HG03060 (cell line): ENCODE measurements at regions not wholly inside any gene's neighbourhood (a gene's known extent, or its start where the extent isn't known, plus 50 kb on each side); places are given as distances from the start of the nearest gene placed in this dataset.

Source experiments
- ATAC-seq: cut with Tn5 transposase; IDR thresholded peaks from one replicate; pipeline ENCODE4 v1.9.1; 2021; ENCODE audit warnings: low read depth, moderate number of reproducible peaks; ENCODE audit not compliant: unreplicated experiment

GRCh38 chr4:121534187-121534586 is 153.4 kb upstream of the QRFPR start:
- no peak for ATAC-seq

GRCh38 chr4:121526509-121526908 is 145.7 kb upstream of the QRFPR start:
- no peak for ATAC-seq

GRCh38 chr4:121519236-121519838 is 138.5 kb upstream of the QRFPR start:
- no peak for ATAC-seq

- ATAC-seq, result no peak
These were observed 136.4 kb upstream of the QRFPR start for GRCh38 chr4:121517241-121517640.

DNA sequence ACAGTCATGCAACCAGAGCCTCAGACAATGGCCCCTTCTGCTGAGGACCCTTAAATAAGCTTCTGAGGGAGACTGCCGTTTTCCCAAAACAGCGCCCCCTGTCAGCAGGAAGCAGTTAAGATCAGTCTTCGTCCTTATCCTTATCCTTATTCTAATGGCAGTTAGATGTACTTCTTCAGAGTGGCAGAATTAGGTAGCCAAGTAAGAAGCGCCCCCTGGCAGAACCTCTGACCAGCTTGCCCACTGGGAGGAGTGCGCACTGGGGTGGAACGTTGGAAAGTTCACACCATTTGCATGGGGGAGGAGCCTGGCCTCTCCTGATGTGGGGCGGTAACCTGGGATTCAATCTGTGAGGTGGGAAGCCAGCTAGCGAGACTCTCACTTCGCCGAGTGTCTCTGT is 133.6 kb upstream of the QRFPR start:
- no peak for ATAC-seq

- no peak for ATAC-seq
These were observed 129.6 kb upstream of the QRFPR start for GRCh38 chr4:121510341-121510874.

DNA sequence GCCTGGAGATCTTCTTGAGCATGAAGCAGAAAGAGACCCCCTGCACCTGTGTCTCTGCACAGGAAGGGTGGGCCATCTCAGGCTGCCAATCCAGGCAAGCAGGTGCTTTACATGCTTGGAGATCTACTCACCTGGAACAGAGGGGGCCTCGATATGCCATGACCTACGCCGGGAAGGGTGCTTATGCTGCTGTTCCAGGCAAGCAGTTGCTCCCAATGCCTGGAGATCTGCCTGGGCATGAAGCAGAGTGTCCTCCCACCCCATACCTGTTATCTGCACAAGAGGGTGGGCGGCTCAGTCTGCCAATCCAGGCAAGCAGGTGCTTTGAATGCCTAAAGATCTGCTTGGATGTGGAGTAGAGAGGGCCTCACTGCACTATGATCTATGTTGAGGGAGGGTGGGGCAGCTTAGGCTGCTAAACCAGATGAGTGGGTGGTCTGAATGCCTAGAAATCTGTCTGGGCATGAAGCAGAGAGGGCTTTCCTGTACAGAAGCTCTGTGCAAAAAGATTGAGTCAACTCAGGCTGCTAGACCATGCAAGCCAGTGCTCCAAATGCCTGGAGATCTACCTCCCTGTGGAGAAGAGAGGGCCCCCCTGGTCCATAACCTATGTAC is 104.5 kb upstream of the QRFPR start:
- ATAC-seq, result no peak

DNA sequence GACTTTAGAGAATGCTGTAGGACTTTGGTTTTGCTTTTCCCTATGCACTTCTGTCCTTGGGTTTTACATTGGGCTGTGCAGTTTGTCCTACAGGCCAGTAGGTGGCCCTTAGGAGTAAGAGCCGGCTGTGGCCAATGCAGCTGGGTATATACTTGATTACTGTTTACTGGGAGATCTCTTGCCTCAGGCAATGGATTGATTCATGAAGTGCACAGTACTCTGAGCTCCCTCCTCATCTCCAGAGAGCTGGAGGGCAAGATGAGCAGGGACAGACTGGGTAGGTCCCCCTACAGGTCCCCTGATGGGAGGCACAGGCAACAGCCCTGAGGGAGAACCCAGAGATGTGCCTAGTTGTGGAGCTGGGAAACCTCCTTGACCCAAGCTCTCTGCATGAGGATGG is 103.8 kb upstream of the QRFPR start:
- ATAC-seq, result peak; percentile 77

DNA sequence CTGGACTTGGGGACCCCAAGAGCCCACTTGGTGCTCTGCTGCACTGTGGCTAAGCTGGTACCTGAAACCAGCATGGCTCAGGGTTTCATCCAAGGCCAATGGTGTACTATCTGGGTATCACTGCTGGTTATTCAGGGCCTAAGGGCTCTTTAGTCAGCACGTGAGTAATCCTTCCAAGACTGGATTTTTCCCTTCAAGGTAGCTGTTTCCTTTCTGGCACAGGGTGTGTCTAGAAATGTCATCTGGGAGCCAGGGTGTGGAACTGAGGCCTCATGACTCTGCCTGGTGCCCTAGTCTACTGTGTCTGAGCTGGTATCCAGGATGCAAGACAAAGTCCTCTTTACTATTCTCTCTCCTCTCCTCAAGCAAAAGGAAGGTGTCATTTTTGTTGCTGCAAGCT is 99.0 kb upstream of the QRFPR start:
- ATAC-seq, result no peak

DNA sequence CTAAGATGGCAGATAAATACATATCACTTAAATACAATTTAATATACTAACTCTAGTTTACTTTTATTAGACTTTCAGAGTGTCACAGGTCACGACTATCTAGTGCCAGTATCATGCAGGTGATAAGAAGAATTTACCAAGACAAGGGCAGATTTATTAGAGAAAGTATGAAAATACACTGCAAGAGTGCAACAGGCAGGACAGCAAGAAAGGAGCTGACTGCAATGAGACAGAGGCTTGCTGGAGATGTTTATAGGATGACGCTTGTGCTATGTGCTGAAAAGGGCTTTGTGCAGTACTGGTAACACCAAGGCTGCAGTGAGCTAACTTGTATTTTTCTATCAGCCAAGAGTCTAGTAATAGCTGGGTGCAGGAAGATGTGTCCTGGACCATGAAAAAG is 96.7 kb upstream of the QRFPR start:
- no peak for ATAC-seq

- no peak for ATAC-seq
These were observed 96.3 kb upstream of the QRFPR start for GRCh38 chr4:121477079-121477478.

- ATAC-seq, result peak; percentile 59
These were observed 92.3 kb upstream of the QRFPR start for GRCh38 chr4:121472937-121473721.

DNA sequence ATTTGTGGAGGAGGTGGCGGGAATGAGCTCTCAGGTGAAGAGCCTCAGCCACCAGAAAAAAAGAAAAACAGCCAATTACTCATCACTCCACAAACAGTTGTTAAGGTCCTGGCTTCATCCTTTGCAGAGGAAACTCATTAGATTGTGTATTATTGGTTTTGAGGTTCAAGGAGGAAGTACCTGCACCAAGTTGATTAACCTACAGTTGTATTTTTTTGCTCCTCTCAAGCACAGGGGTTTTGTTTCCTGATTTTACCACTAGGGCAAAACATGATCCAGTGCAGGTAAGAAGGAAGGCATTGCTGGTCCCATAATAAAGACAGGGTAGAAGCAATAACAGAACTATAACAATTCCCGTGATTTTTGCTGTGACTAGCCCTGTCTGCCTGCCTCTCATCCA is 84.0 kb upstream of the QRFPR start:
- no peak for ATAC-seq

DNA sequence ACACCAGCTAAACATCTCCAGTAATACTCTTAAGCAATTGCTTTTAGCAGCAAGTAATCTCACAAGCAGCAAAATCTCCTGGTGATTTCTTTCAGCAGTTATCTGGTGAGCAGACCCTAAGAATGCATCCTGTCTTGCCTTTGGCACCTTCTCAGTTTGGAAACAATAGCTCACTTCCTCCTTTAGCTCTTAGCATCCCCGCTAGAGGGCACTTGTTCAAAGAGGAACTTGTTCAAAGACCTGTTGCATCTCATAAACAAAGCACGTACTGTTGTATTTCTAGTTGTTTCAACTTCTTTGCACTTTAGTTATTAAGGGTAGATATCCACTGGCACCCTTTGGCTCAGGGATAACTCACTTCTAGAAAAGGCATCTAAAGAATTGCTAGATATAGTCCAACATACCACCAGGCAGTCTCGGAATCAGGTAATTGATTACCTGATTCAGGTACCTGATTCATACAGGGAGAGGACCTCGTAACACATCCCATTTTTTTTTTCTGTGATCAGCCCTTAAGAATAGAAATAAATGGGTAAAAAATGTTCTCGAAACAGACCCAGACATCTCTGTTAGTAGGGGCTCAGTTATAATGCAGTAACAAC is 81.9 kb upstream of the QRFPR start:
- ATAC-seq, result peak; percentile 88

- ATAC-seq, result no peak
These were observed 78.2 kb upstream of the QRFPR start for GRCh38 chr4:121459026-121459425.

GRCh38 chr4:121457278-121457875 is 76.6 kb upstream of the QRFPR start:
- ATAC-seq, result no peak

DNA sequence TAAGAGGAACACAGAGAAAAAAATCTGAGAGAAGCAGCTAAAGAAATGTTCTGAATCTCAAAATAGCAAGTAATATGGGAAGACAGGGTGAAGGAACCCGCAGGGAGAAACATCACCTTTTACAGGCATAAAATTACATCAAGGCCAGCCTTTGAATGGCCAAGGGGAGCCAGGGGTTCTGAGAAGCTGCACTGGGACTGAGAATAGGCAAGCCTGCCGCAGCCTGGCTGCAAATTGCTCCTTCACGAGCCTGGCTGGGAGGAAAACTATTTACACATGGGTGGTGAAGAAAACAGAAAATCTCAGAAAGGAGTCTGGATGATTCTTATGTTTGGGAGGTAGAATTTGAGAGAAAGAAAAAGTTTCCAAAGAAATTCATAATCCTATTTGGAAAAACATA is 74.5 kb upstream of the QRFPR start:
- ATAC-seq, result no peak

DNA sequence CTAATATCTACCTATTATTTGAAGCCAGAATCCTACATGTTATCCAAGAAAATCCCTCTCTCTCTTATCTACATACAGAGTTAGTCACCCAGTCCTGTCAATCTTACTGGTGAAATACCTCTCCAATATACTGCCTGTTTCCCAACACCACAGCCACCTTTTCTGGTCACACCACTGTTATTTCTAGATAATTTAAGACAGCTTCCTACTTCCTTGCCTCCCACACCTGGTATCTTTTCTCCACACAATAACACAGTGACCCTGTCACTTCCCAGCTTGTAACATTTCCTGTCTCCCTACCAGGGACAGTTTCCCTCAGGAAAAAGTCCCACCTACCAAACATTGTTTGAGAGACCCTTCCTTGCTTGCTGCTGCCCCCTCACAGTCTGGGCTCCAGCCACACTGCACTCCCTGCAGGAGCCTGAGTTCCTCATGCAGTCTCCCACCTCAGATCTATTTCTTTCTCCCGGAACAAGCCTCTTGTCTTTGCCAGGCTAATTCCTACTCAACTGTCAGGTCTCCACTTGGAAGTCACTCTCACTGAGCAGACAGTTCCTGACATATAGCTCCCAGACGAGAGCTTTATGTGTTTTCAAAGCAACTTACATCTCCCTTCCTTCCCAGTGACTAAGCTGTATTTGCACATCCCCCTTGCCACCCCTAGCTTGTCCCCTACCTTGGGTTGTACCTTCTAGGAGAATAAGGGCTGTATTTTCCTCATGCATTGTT is 73.6 kb upstream of the QRFPR start:
- no peak for ATAC-seq

GRCh38 chr4:121451310-121451709 is 70.5 kb upstream of the QRFPR start:
- ATAC-seq, result no peak

- ATAC-seq, result no peak
These were observed 68.6 kb upstream of the QRFPR start for GRCh38 chr4:121449416-121449815.
